ENCODE measurements at regions not wholly inside any gene's neighbourhood (a gene's known extent, or its start where the extent isn't known, plus 50 kb on each side); places are given as distances from the start of the nearest gene placed in this dataset.

GRCh38 chr2:7815726-7816125 is 866.1 kb upstream of the ID2 start:
- DNase-seq (ENCODE audit: low spot score): no peak

- no peak for DNase-seq (ENCODE audit: low spot score)
Measured at GRCh38 chr2:7816233-7816632, 865.6 kb upstream of the ID2 start.

- DNase-seq (ENCODE audit: low spot score): no peak
Measured at GRCh38 chr2:7816944-7817343, 864.9 kb upstream of the ID2 start.

- DNase-seq (ENCODE audit: low spot score): no peak
Measured at GRCh38 chr2:7819316-7819715, 862.5 kb upstream of the ID2 start.

- DNase-seq (ENCODE audit: low spot score): no peak
Measured at GRCh38 chr2:7819850-7820249, 862.0 kb upstream of the ID2 start.

GRCh38 chr2:7824211-7824610 is 857.6 kb upstream of the ID2 start:
- no peak for DNase-seq (ENCODE audit: low spot score)

GRCh38 chr2:7825591-7826312 is 856.1 kb upstream of the ID2 start:
- no peak for DNase-seq (ENCODE audit: low spot score)

GRCh38 chr2:7826656-7827055 is 855.2 kb upstream of the ID2 start:
- no peak for DNase-seq (ENCODE audit: low spot score)

GRCh38 chr2:7829241-7829640 is 852.6 kb upstream of the ID2 start:
- no peak for DNase-seq (ENCODE audit: low spot score)

GRCh38 chr2:7830616-7831015 is 851.2 kb upstream of the ID2 start:
- no peak for DNase-seq (ENCODE audit: low spot score)

- DNase-seq (ENCODE audit: low spot score): no peak
Measured at GRCh38 chr2:7835151-7835550, 846.7 kb upstream of the ID2 start.

- no peak for DNase-seq (ENCODE audit: low spot score)
Measured at GRCh38 chr2:7835693-7836680, 845.9 kb upstream of the ID2 start.

GRCh38 chr2:7837237-7837760 is 844.6 kb upstream of the ID2 start:
- no peak for DNase-seq (ENCODE audit: low spot score)

GRCh38 chr2:7838669-7839068 is 843.2 kb upstream of the ID2 start:
- DNase-seq (ENCODE audit: low spot score): no peak

- DNase-seq (ENCODE audit: low spot score): no peak
Measured at GRCh38 chr2:7840651-7841380, 841.0 kb upstream of the ID2 start.

- no peak for DNase-seq (ENCODE audit: low spot score)
Measured at GRCh38 chr2:7841751-7842150, 840.1 kb upstream of the ID2 start.

GRCh38 chr2:7844414-7844965 is 837.4 kb upstream of the ID2 start:
- DNase-seq (ENCODE audit: low spot score): no peak

- DNase-seq (ENCODE audit: low spot score): no peak
Measured at GRCh38 chr2:7845332-7845731, 836.5 kb upstream of the ID2 start.

- no peak for DNase-seq (ENCODE audit: low spot score)
Measured at GRCh38 chr2:7846607-7847006, 835.2 kb upstream of the ID2 start.

GRCh38 chr2:7847321-7847720 is 834.5 kb upstream of the ID2 start:
- DNase-seq (ENCODE audit: low spot score): no peak

- no peak for DNase-seq (ENCODE audit: low spot score)
Measured at GRCh38 chr2:7849027-7849426, 832.8 kb upstream of the ID2 start.

GRCh38 chr2:7849531-7849930 is 832.3 kb upstream of the ID2 start:
- no peak for DNase-seq (ENCODE audit: low spot score)
